MM.1S (cell line): ENCODE measurements at regions not wholly inside any gene's neighbourhood (a gene's known extent, or its start where the extent isn't known, plus 50 kb on each side); places are given as distances from the start of the nearest gene placed in this dataset.

Experiments
- DNase-seq: peaks from one replicate; pipeline ENCODE4 v3.0.0-alpha.2; 2015
- H2AFZ ChIP-seq: fragments of 300-600 bp; sonication (generic); 2 replicates; pipeline ENCODE4 v1.6.0; 2016; ENCODE audit warnings: antibody characterized with exemption, low read length
- H3F3A ChIP-seq: fragments of 300-600 bp; sonication (generic); 2 replicates; pipeline ENCODE4 v1.6.1; 2016; ENCODE audit warnings: mild to moderate bottlenecking, antibody characterized with exemption, low read length, moderate library complexity, mixed read lengths; ENCODE audit not compliant: insufficient read depth
- H3K27ac ChIP-seq: fragments of 300-600 bp; sonication (generic); 2 replicates; pipeline ENCODE4 v1.5.1; 2016; ENCODE audit warnings: mild to moderate bottlenecking, low read length
- H3K27me3 ChIP-seq: fragments of 300-600 bp; sonication (generic); replicated peaks from 2 replicates; pipeline ENCODE4 v1.6.0; 2016; ENCODE audit warnings: low read length; ENCODE audit not compliant: insufficient read depth
- H3K36me3 ChIP-seq: fragments of 300-600 bp; sonication (generic); replicated peaks from 2 replicates; pipeline ENCODE4 v1.6.1; 2016; ENCODE audit warnings: mild to moderate bottlenecking, low read length, mixed read lengths; ENCODE audit not compliant: insufficient read depth
- H3K4me1 ChIP-seq: fragments of 300-600 bp; sonication (generic); 2 replicates; pipeline ENCODE4 v1.6.1; 2016; ENCODE audit warnings: low read length, mixed read lengths
- H3K4me2 ChIP-seq: fragments of 300-600 bp; sonication (generic); 2 replicates; pipeline ENCODE4 v1.6.0; 2016; ENCODE audit warnings: low read depth, low read length
- H3K4me3 ChIP-seq: fragments of 300-600 bp; sonication (generic); 2 replicates; pipeline ENCODE4 v1.5.1; 2016; ENCODE audit warnings: low read length, mixed read lengths
- H3K79me2 ChIP-seq: fragments of 300-600 bp; sonication (generic); 2 replicates; pipeline ENCODE4 v1.6.1; 2016; ENCODE audit warnings: mixed run types, low read length, mixed read lengths
- H3K9ac ChIP-seq: fragments of 300-600 bp; sonication (generic); 2 replicates; pipeline ENCODE4 v1.6.1; 2016; ENCODE audit warnings: low read length, mixed read lengths
- H3K9me2 ChIP-seq: fragments of 300-600 bp; sonication (generic); replicated peaks from 2 replicates; pipeline ENCODE4 v1.6.1; 2016; ENCODE audit warnings: mild to moderate bottlenecking, low read length, mixed read lengths; ENCODE audit not compliant: insufficient read depth
- H3K9me3 ChIP-seq: fragments of 300-600 bp; sonication (generic); replicated peaks from 2 replicates; pipeline ENCODE4 v1.6.1; 2016; ENCODE audit warnings: mild to moderate bottlenecking, low read length, mixed read lengths; ENCODE audit not compliant: insufficient read depth
- H4K20me1 ChIP-seq: fragments of 300-600 bp; sonication (generic); 2 replicates; pipeline ENCODE4 v1.6.1; 2016; ENCODE audit warnings: mild to moderate bottlenecking, low read length, moderate library complexity, mixed read lengths; ENCODE audit not compliant: insufficient read depth
- CTCF ChIP-seq: fragments of 300-600 bp; sonication (generic); IDR thresholded peaks from 2 replicates; pipeline ENCODE4 v1.5.1; 2016; ENCODE audit warnings: antibody characterized with exemption, low read length, mixed read lengths
- EZH2 ChIP-seq: fragments of 300-600 bp; sonication (generic); optimal IDR thresholded peaks from 2 replicates; pipeline ENCODE3; 2017; ENCODE audit warnings: low read depth, mild to moderate bottlenecking, antibody characterized with exemption, low read length, mixed read lengths
- EZH2phosphoT487 ChIP-seq: fragments of 300-600 bp; sonication (generic); IDR thresholded peaks from 2 replicates; pipeline ENCODE4 v1.6.1; 2018; ENCODE audit warnings: antibody characterized with exemption, low read length

DNA sequence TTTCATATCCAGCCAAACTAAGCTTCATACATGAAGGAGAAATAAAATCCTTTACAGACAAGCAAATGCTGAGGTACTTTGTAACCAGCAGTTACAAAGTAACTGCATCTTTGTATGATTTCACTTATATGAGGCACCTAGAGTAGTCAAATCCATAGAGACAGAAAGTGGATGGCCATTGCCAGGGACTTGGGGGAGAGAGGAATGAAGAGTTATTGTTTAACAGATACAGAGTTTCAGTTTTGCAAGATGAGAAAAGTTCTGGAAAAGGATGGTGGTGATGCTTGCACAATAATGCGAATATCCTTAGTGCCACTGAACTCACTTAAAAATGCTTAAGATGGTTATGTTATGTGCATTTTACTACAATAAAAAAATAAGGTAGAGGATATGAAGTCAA lies 58.4 kb upstream of the VCX start:
- H3K4me2 ChIP-seq: no peak overlapping the region
- no peaks in the 10 kb centered on the region for H3K36me3 ChIP-seq
- H3K27ac ChIP-seq: no peak overlapping the region
- H4K20me1 ChIP-seq: no peaks in the 10 kb centered on the region
- no peaks in the 10 kb centered on the region for H3K4me1 ChIP-seq
- TF ChIP-seq EZH2: no peak
- TF ChIP-seq EZH2phosphoT487: no peak
- no peak for TF ChIP-seq CTCF
- H3F3A ChIP-seq: no peaks in the 10 kb centered on the region
- H2AFZ ChIP-seq: no peak overlapping the region
- H3K9ac ChIP-seq: no peak overlapping the region
- H3K79me2 ChIP-seq: no peaks in the 10 kb centered on the region
- DNase-seq: no peak
- no peaks in the 10 kb centered on the region for H3K27me3 ChIP-seq
- no peaks in the 10 kb centered on the region for H3K9me2 ChIP-seq
- no peaks in the 10 kb centered on the region for H3K9me3 ChIP-seq
- H3K4me3 ChIP-seq: no peak overlapping the region

DNA sequence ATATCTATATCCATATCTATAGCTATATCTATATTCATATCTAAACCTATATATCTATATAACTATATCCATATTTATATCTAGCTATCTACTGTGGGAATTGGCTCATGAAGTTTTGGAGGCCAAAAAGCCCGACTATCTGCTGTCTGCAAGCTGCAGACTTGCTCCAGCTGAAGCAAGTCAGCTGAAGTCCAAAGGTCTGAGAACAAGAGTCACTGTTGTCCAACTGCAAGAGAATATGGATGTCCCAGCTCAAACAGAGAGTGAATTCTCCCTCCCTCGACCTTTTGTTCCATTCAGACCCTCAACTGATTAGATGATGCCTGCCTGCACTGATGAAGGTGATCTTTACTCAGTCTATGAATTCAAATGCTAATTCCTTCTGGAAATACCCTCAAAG lies 63.3 kb upstream of the VCX start:
- Histone ChIP-seq H3K9me3 (no peaks in the 10 kb centered on the region), H3K9ac (no peak overlapping the region), H3K27me3 (no peaks in the 10 kb centered on the region), H3K4me2 (no peak overlapping the region), H4K20me1 (no peaks in the 10 kb centered on the region), H3K9me2 (no peaks in the 10 kb centered on the region), H2AFZ (no peak overlapping the region), H3F3A (no peaks in the 10 kb centered on the region), H3K4me3 (no peak overlapping the region), H3K4me1 (no peaks in the 10 kb centered on the region), H3K79me2 (no peaks in the 10 kb centered on the region), H3K36me3 (no peaks in the 10 kb centered on the region), H3K27ac (no peak overlapping the region)
- TF ChIP-seq EZH2 (no peak), CTCF (no peak), EZH2phosphoT487 (no peak)
- no peak for DNase-seq

- Histone ChIP-seq H3K9ac (no peak overlapping the region), H3K9me3 (no peaks in the 10 kb centered on the region), H3K9me2 (no peaks in the 10 kb centered on the region), H3K4me2 (no peak overlapping the region), H3K79me2 (no peaks in the 10 kb centered on the region), H3K36me3 (no peaks in the 10 kb centered on the region), H3F3A (no peaks in the 10 kb centered on the region), H3K4me1 (no peaks in the 10 kb centered on the region), H3K27ac (no peak overlapping the region), H2AFZ (no peak overlapping the region), H3K4me3 (no peak overlapping the region), H4K20me1 (no peaks in the 10 kb centered on the region), H3K27me3 (no peaks in the 10 kb centered on the region)
- TF ChIP-seq EZH2 (no peak), CTCF (no peak), EZH2phosphoT487 (no peak)
- DNase-seq: no peak
Observed at GRCh38 chrX:7775987-7776386, 67.0 kb upstream of the VCX start.
